Body of pancreas (tissue), 4 donors: ENCODE measurements at regions not wholly inside any gene's neighbourhood (a gene's known extent, or its start where the extent isn't known, plus 50 kb on each side); places are given as distances from the start of the nearest gene placed in this dataset.

Source experiments
- ATAC-seq: fragments of 150-250 bp; one replicate; pipeline ENCODE4 v1.9.1; 2016
- DNase-seq, 4 donors: peaks; one replicate each; pipeline ENCODE4 v3.0.0-alpha.2; 2019
- H3K27ac ChIP-seq, 4 donors: fragments of 200-600 bp; sonication (generic); 1 replicate in 3 of 4; 2 replicates in 1 of 4; pipeline versions ENCODE4 v1.5.1 to v1.6.1; 2016 to 2019; ENCODE audit warnings: mild to moderate bottlenecking in 1 of 4, mixed read lengths in 1 of 4, moderate library complexity in 1 of 4
- H3K27me3 ChIP-seq, 2 donors: fragments of 200-600 bp; sonication (generic); one replicate each; pipeline ENCODE4 v1.6.0; 2016; ENCODE audit warnings: mild to moderate bottlenecking in 1 of 2
- H3K36me3 ChIP-seq, 2 donors: fragments of 200-600 bp; sonication (generic); replicated peaks in 1 of 2; 2 replicates each; pipeline ENCODE4 v1.5.1; 2016; ENCODE audit warnings: low read depth in 2 of 2; ENCODE audit not compliant: insufficient read depth in 1 of 2
- H3K4me1 ChIP-seq: fragments of 200-600 bp; sonication (generic); one replicate; pipeline ENCODE4 v1.6.0; 2016
- H3K4me3 ChIP-seq, 2 donors: fragments of 200-600 bp; sonication (generic); 1 replicate in 1 of 2; 2 replicates in 1 of 2; pipeline ENCODE4 v1.5.1; 2016 to 2019
- H3K9me3 ChIP-seq, 3 donors: fragments of 200-600 bp; sonication (generic); 1 replicate in 2 of 3; 2 replicates in 1 of 3; pipeline ENCODE4 v1.5.1; 2016
- POLR2A ChIP-seq, 3 donors: fragments of 450-650 bp; IDR thresholded peaks; one replicate each; pipeline ENCODE4 v1.6.1; 2016; ENCODE audit warnings: antibody characterized with exemption in 3 of 3, mild to moderate bottlenecking in 2 of 3
- WGBS, 2 donors: methylation state at CpG; one replicate each; pipeline ENCODE4 v1.1.5; 2017; 5-methylcytosine and 5-hydroxymethylcytosine counted together
- intact Hi-C: fragments of 100-400 bp; cut with DNase I; formaldehyde crosslinking; loops from one replicate; pipeline ENCODE4 v1.15.1; 2023
- TF ChIP-seq, protein P1 (sequence below), 7 experiments: fragments of 450-650 bp in 4 of 7; fragments of 200-600 bp in 3 of 7; sonication (generic) in 3 of 7; IDR thresholded peaks; one replicate each; pipeline ENCODE4 v1.5.1; 2016 to 2019; ENCODE audit warnings: antibody characterized with exemption in 7 of 7

- intact Hi-C loops, result no loop called here
- Histone ChIP-seq H3K36me3 (no peaks in the 10 kb centered on the region), H3K9me3 (no peaks in the 10 kb centered on the region), H3K4me1 (no peaks in the 10 kb centered on the region), H3K4me3 (no peak overlapping the region), H3K27me3 (no peaks in the 10 kb centered on the region), H3K27ac (no peak overlapping the region)
- no peak for ATAC-seq
- TF ChIP-seq POLR2A (IDR thresholded peaks at IDR 0.05), result no peak
- TF ChIP-seq, protein P1, sequence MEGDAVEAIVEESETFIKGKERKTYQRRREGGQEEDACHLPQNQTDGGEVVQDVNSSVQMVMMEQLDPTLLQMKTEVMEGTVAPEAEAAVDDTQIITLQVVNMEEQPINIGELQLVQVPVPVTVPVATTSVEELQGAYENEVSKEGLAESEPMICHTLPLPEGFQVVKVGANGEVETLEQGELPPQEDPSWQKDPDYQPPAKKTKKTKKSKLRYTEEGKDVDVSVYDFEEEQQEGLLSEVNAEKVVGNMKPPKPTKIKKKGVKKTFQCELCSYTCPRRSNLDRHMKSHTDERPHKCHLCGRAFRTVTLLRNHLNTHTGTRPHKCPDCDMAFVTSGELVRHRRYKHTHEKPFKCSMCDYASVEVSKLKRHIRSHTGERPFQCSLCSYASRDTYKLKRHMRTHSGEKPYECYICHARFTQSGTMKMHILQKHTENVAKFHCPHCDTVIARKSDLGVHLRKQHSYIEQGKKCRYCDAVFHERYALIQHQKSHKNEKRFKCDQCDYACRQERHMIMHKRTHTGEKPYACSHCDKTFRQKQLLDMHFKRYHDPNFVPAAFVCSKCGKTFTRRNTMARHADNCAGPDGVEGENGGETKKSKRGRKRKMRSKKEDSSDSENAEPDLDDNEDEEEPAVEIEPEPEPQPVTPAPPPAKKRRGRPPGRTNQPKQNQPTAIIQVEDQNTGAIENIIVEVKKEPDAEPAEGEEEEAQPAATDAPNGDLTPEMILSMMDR (IDR thresholded peaks at IDR 0.05), result no peak
- DNase-seq, result no peak
- 78 to 87% methylated on average over 4 of the region's 4 CpGs for WGBS, 2 donors
Measured at GRCh38 chr2:173773076-173773475, 192.1 kb downstream of the SP3 start.

DNA sequence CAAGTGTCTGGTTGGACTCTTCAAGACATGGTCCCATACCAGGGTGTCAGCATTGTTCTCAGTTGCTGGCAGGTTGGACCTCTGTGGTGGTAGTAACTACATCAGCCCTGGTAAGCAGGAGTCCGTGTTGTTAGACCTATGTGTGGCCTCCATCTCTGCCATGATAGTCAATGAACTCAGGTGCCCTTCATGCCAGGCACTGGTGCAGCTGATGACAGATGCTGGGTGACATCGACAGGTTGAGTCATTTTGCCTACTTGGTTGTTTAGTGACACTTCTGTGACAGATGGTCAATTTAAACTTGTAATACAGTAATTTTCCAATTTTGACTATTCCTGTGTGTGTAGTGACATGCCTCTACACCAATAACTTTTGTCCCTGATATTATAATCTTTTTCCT, 189.7 kb downstream of the SP3 start:
- intact Hi-C loops, result no loop called here
- Histone ChIP-seq H3K27ac (no peak overlapping the region), H3K36me3 (no peaks in the 10 kb centered on the region), H3K27me3 (no peaks in the 10 kb centered on the region), H3K4me3 (no peak overlapping the region), H3K4me1 (no peaks in the 10 kb centered on the region), H3K9me3 (no peaks in the 10 kb centered on the region)
- ATAC-seq, result no peak
- 69 to 88% methylated on average over 2 of the region's 2 CpGs for WGBS, 2 donors
- TF ChIP-seq POLR2A (IDR thresholded peaks at IDR 0.05), result no peak
- TF ChIP-seq, protein P1 (IDR thresholded peaks at IDR 0.05), result no peak
- no peak for DNase-seq

DNA sequence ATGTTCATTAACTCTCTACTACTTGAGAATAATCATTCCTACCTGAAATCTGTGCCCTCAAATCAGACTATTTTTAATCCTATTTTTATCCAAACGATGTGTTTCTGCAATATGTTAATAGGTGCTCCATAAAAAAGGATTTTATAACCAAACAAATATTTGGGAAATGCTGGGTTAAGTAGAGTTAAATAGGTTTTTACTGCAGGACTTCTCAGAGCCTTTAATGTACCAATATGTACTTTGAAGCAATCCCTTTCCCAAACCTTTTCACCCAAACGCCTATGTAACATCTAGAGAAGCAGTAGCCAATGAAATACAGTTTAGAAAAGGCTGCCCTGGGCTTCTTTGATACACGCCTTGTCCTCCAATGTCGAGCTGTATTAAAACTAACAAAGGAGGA, 182.5 kb downstream of the SP3 start:
- ATAC-seq (no peak), DNase-seq (no peak)
- WGBS, 2 donors, result 60 to 66% methylated on average over 4 of the region's 4 CpGs
- Histone ChIP-seq H3K27me3 (no peaks in the 10 kb centered on the region), H3K9me3 (no peaks in the 10 kb centered on the region), H3K36me3 (no peaks in the 10 kb centered on the region), H3K4me1 (no peaks in the 10 kb centered on the region), H3K27ac (no peak overlapping the region), H3K4me3 (no peak overlapping the region)
- TF ChIP-seq POLR2A (IDR thresholded peaks at IDR 0.05), result no peak
- TF ChIP-seq, protein P1 (IDR thresholded peaks at IDR 0.05), result no peak
- intact Hi-C loops, result no loop called here

DNA sequence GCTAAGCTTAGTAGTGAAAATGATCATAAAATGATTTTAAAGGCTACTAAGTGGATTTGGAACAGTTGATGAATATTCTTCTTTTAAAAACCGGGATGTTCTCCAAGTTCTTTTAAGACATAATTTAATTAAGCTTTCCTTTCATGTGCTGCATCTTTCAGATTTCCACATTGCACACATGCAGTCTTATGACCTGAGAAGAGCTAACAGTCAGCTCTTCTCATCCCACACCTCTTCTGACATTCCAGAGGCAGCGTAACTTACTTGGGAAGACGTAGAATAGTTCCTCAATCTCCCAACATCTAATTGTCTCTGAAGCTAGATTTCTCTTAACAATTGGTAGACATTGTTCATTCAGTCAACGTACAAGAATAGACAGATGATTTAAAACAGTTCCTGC, 181.8 kb downstream of the SP3 start:
- H3K9me3 ChIP-seq, result no peaks in the 10 kb centered on the region
- H3K4me1 ChIP-seq, result no peaks in the 10 kb centered on the region
- no peaks in the 10 kb centered on the region for H3K27me3 ChIP-seq
- no peaks in the 10 kb centered on the region for H3K36me3 ChIP-seq
- TF ChIP-seq, protein P1 (IDR thresholded peaks at IDR 0.05), result no peak
- TF ChIP-seq POLR2A (IDR thresholded peaks at IDR 0.05), result no peak
- ATAC-seq (no peak), DNase-seq (no peak)
- H3K27ac ChIP-seq, result no peak overlapping the region
- 63 to 69% methylated on average over 4 of the region's 4 CpGs for WGBS, 2 donors
- intact Hi-C loops, result no loop called here
- no peak overlapping the region for H3K4me3 ChIP-seq

GRCh38 chr2:173785813-173786212, 179.4 kb downstream of the SP3 start:
- Histone ChIP-seq H3K36me3 (no peaks in the 10 kb centered on the region), H3K4me3 (no peak overlapping the region), H3K27me3 (no peaks in the 10 kb centered on the region), H3K4me1 (no peaks in the 10 kb centered on the region), H3K9me3 (no peaks in the 10 kb centered on the region), H3K27ac (no peak overlapping the region)
- DNase-seq, result no peak
- 79 to 80% methylated on average over 3 of the region's 3 CpGs for WGBS, 2 donors
- intact Hi-C loops, result no loop called here
- TF ChIP-seq, protein P1 (IDR thresholded peaks at IDR 0.05), result no peak
- no peak for TF ChIP-seq POLR2A (IDR thresholded peaks at IDR 0.05)
- ATAC-seq, result no peak
